OCI-LY7 (cell line): ENCODE measurements at regions not wholly inside any gene's neighbourhood (a gene's known extent, or its start where the extent isn't known, plus 50 kb on each side); places are given as distances from the start of the nearest gene placed in this dataset.

ENCODE experiments used
- BruUV-seq: library from RNA; stranded (reverse); fragments of 400-500 nt; replicated peaks from 2 replicates; lab custom pipeline; 2021; lab: Mats Ljungman, UMichigan
- CTCF ChIA-PET: fragments of 300-600 bp; sonication (Branson Sonifier 250); formaldehyde crosslinking; loops from one replicate; lab custom pipeline; 2022; ENCODE audit warnings: antibody characterized with exemption; ENCODE audit not compliant: unreplicated experiment; lab: Charles Lee
- POLR2A ChIA-PET: fragments of 300-600 bp; sonication (Branson Sonifier 250); formaldehyde crosslinking; loops from one replicate; lab custom pipeline; 2022; ENCODE audit warnings: antibody characterized with exemption; lab: Charles Lee
- DNase-seq: peaks from one replicate; pipeline ENCODE4 v3.0.0-alpha.2; 2015; ENCODE audit warnings: low spot score
- H2AFZ ChIP-seq: fragments of 200-600 bp; sonication (generic), shearing (Covaris generic); 2 replicates; pipeline ENCODE4 v1.6.1; 2014; ENCODE audit warnings: mild to moderate bottlenecking, antibody characterized with exemption, low read length, moderate library complexity
- H3K27ac ChIP-seq: fragments of 200-600 bp; sonication (generic); 2 replicates; pipeline ENCODE4 v1.5.1; 2014; ENCODE audit warnings: mixed run types, low read depth, mild to moderate bottlenecking, moderate library complexity, low read length, inconsistent platforms; ENCODE audit not compliant: poor library complexity, severe bottlenecking
- H3K36me3 ChIP-seq: fragments of 200-600 bp; sonication (generic); 2 replicates; pipeline ENCODE4 v1.6.1; 2014; ENCODE audit warnings: mild to moderate bottlenecking, antibody characterized with exemption, low read length, moderate library complexity, mixed read lengths; ENCODE audit not compliant: insufficient read depth
- H3K4me1 ChIP-seq: fragments of 200-600 bp; sonication (generic); 2 replicates; pipeline ENCODE4 v1.5.1; 2014; ENCODE audit warnings: mild to moderate bottlenecking, low read length; ENCODE audit not compliant: insufficient read depth, poor library complexity, severe bottlenecking
- H3K4me2 ChIP-seq: fragments of 200-600 bp; sonication (generic); 2 replicates; pipeline ENCODE4 v1.6.1; 2014; ENCODE audit warnings: mild to moderate bottlenecking, low read length
- H3K4me3 ChIP-seq: fragments of 200-600 bp; sonication (generic); 2 replicates; pipeline ENCODE4 v1.5.1; 2014; ENCODE audit warnings: mild to moderate bottlenecking, low read depth, low read length; ENCODE audit not compliant: poor library complexity, severe bottlenecking
- H3K79me2 ChIP-seq: fragments of 200-600 bp; sonication (generic); 2 replicates; pipeline ENCODE4 v1.6.1; 2016; ENCODE audit warnings: low read depth, mild to moderate bottlenecking, low read length, moderate library complexity, mixed read lengths; ENCODE audit not compliant: insufficient read depth
- H3K9me2 ChIP-seq: fragments of 200-600 bp; sonication (generic); 2 replicates; pipeline ENCODE4 v1.6.1; 2016; ENCODE audit warnings: mild to moderate bottlenecking, low read length, mixed read lengths; ENCODE audit not compliant: insufficient read depth
- H3K9me3 ChIP-seq: fragments of 200-600 bp; sonication (generic); 2 replicates; pipeline ENCODE4 v1.6.1; 2014; ENCODE audit warnings: mild to moderate bottlenecking, mixed run types, low read length, mixed read lengths
- H4K20me1 ChIP-seq: fragments of 200-600 bp; sonication (generic); 2 replicates; pipeline ENCODE4 v1.6.1; 2014; ENCODE audit warnings: mild to moderate bottlenecking, antibody characterized with exemption, low read length, moderate library complexity, mixed read lengths; ENCODE audit not compliant: insufficient read depth
- CTCF ChIP-seq: fragments of 200-600 bp; sonication (generic); conservative IDR thresholded peaks from 2 replicates; pipeline ENCODE4 v1.5.1; 2014; ENCODE audit warnings: mild to moderate bottlenecking, antibody characterized with exemption, low read length, moderate library complexity, mixed read lengths
- EZH2phosphoT487 ChIP-seq: fragments of 200-600 bp; sonication (generic); IDR thresholded peaks from 2 replicates; pipeline ENCODE4 v1.6.1; 2018; ENCODE audit warnings: low read depth, borderline replicate concordance, mild to moderate bottlenecking, mixed run types, antibody characterized with exemption, low read length, moderate library complexity, mixed read lengths
- intact Hi-C: fragments of 100-400 bp; cut with micrococcal nuclease; formaldehyde crosslinking; loops from one replicate; pipeline ENCODE4 v1.10.0; 2022; ENCODE audit not compliant: unreplicated experiment

- intact Hi-C loops: loop anchor here (10.0 kb wide), 1 partner anchor 672 kb away; no protein-coding TSS in a partner anchor
- H3K9me2 ChIP-seq: no peaks in the 10 kb centered on the region
- DNase-seq: no peak
- BruUV-seq: no TSS peak
- H3K9me3 ChIP-seq: no peaks in the 10 kb centered on the region
- H3K4me1 ChIP-seq: no peaks in the 10 kb centered on the region
- ChIA-PET CTCF (no interaction called here), POLR2A (no interaction called here)
- no peaks in the 10 kb centered on the region for H3K79me2 ChIP-seq
- no peak overlapping the region for H3K4me2 ChIP-seq
- no peaks in the 10 kb centered on the region for H3K36me3 ChIP-seq
- H3K4me3 ChIP-seq: no peak overlapping the region
- H2AFZ ChIP-seq: no peak overlapping the region
- no peak overlapping the region for H3K27ac ChIP-seq
- H4K20me1 ChIP-seq: no peaks in the 10 kb centered on the region
- TF ChIP-seq EZH2phosphoT487 (no peak), CTCF (no peak)
Measured at GRCh38 chrX:94752434-94753169, 1078.6 kb downstream of the FAM133A start.

- Histone ChIP-seq H3K4me1 (no peaks in the 10 kb centered on the region), H2AFZ (no peak overlapping the region), H3K9me2 (no peaks in the 10 kb centered on the region), H3K9me3 (no peaks in the 10 kb centered on the region), H3K79me2 (no peaks in the 10 kb centered on the region), H4K20me1 (no peaks in the 10 kb centered on the region), H3K27ac (no peak overlapping the region), H3K4me3 (no peak overlapping the region), H3K36me3 (no peaks in the 10 kb centered on the region), H3K4me2 (no peak overlapping the region)
- BruUV-seq: no TSS peak
- POLR2A ChIA-PET: no interaction called here
- CTCF ChIA-PET: no interaction called here
- DNase-seq: no peak
- TF ChIP-seq EZH2phosphoT487: no peak
- TF ChIP-seq CTCF: no peak
- intact Hi-C loops: loop anchor here (10.0 kb wide), 1 partner anchor 667 kb away; no protein-coding TSS in a partner anchor
Measured at GRCh38 chrX:94758130-94758529, 1084.1 kb downstream of the FAM133A start.

GRCh38 chrX:94775640-94776039 is 1101.6 kb downstream of the FAM133A start:
- Histone ChIP-seq H4K20me1 (no peaks in the 10 kb centered on the region), H3K4me3 (no peak overlapping the region), H2AFZ (no peak overlapping the region), H3K9me2 (no peaks in the 10 kb centered on the region), H3K4me2 (no peak overlapping the region), H3K36me3 (no peaks in the 10 kb centered on the region), H3K4me1 (no peaks in the 10 kb centered on the region), H3K79me2 (no peaks in the 10 kb centered on the region), H3K27ac (no peak overlapping the region), H3K9me3 (no peaks in the 10 kb centered on the region)
- DNase-seq: no peak
- POLR2A ChIA-PET: no interaction called here
- no TSS peak for BruUV-seq
- TF ChIP-seq CTCF (no peak), EZH2phosphoT487 (no peak)
- CTCF ChIA-PET: no interaction called here
- intact Hi-C loops: no loop called here
